ENCODE measurements at regions not wholly inside any gene's neighbourhood (a gene's known extent, or its start where the extent isn't known, plus 50 kb on each side); places are given as distances from the start of the nearest gene placed in this dataset.

GRCh38 chr15:62951481-62951880 is 91.1 kb upstream of the TPM1 start:
- TF ChIP-seq JUND (IDR thresholded peaks at IDR 0.05; ENCODE audit: low read depth): no peak
- DNase-seq (ENCODE audit: low read depth in 1 of 2, low spot score in 1 of 2): peak; percentile 60 to 79

GRCh38 chr15:62953021-62953420 is 89.5 kb upstream of the TPM1 start:
- TF ChIP-seq JUND (IDR thresholded peaks at IDR 0.05; ENCODE audit: low read depth): no peak
- DNase-seq (ENCODE audit: low read depth in 1 of 2, low spot score in 1 of 2): no peak
- in situ Hi-C loops (cut with HindIII; ENCODE audit: low pct_unique_long_range_greater_than_20kb, low sequenced_read_pairs): no loop called here

More at GRCh38 chr15:62951481-62951880, 91.1 kb upstream of the TPM1 start:
- in situ Hi-C loops (cut with HindIII; ENCODE audit: low pct_unique_long_range_greater_than_20kb, low sequenced_read_pairs): no loop called here

- DNase-seq (ENCODE audit: low read depth in 1 of 2, low spot score in 1 of 2): no peak
- in situ Hi-C loops (cut with HindIII; ENCODE audit: low pct_unique_long_range_greater_than_20kb, low sequenced_read_pairs): no loop called here
- no peak for TF ChIP-seq JUND (IDR thresholded peaks at IDR 0.05; ENCODE audit: low read depth)
Observed at GRCh38 chr15:62953496-62954045, 89.0 kb upstream of the TPM1 start.

- DNase-seq (ENCODE audit: low read depth in 1 of 2, low spot score in 1 of 2): no peak
- no peak for TF ChIP-seq JUND (IDR thresholded peaks at IDR 0.05; ENCODE audit: low read depth)
- in situ Hi-C loops (cut with HindIII; ENCODE audit: low pct_unique_long_range_greater_than_20kb, low sequenced_read_pairs): no loop called here
Observed at GRCh38 chr15:62957130-62957529, 85.4 kb upstream of the TPM1 start.

- in situ Hi-C loops (cut with HindIII; ENCODE audit: low pct_unique_long_range_greater_than_20kb, low sequenced_read_pairs): no loop called here
- TF ChIP-seq JUND (IDR thresholded peaks at IDR 0.05; ENCODE audit: low read depth): no peak
- DNase-seq (ENCODE audit: low read depth in 1 of 2, low spot score in 1 of 2): peak in 1 of 2 experiments; percentile 71
Observed at GRCh38 chr15:62958528-62959363, 83.8 kb upstream of the TPM1 start.

- DNase-seq (ENCODE audit: low read depth in 1 of 2, low spot score in 1 of 2): no peak
- in situ Hi-C loops (cut with HindIII; ENCODE audit: low pct_unique_long_range_greater_than_20kb, low sequenced_read_pairs): no loop called here
- no peak for TF ChIP-seq JUND (IDR thresholded peaks at IDR 0.05; ENCODE audit: low read depth)
Observed at GRCh38 chr15:62961134-62961533, 81.4 kb upstream of the TPM1 start.

- no peak for TF ChIP-seq JUND (IDR thresholded peaks at IDR 0.05; ENCODE audit: low read depth)
- in situ Hi-C loops (cut with HindIII; ENCODE audit: low pct_unique_long_range_greater_than_20kb, low sequenced_read_pairs): no loop called here
- DNase-seq (ENCODE audit: low read depth in 1 of 2, low spot score in 1 of 2): no peak
Observed at GRCh38 chr15:62962101-62962995, 80.2 kb upstream of the TPM1 start.

GRCh38 chr15:62964251-62964650 is 78.3 kb upstream of the TPM1 start:
- in situ Hi-C loops (cut with HindIII; ENCODE audit: low pct_unique_long_range_greater_than_20kb, low sequenced_read_pairs): no loop called here
- no peak for TF ChIP-seq JUND (IDR thresholded peaks at IDR 0.05; ENCODE audit: low read depth)
- DNase-seq (ENCODE audit: low read depth in 1 of 2, low spot score in 1 of 2): no peak

GRCh38 chr15:62966294-62967078 is 76.1 kb upstream of the TPM1 start:
- in situ Hi-C loops (cut with HindIII; ENCODE audit: low pct_unique_long_range_greater_than_20kb, low sequenced_read_pairs): no loop called here
- DNase-seq (ENCODE audit: low read depth in 1 of 2, low spot score in 1 of 2): no peak
- TF ChIP-seq JUND (IDR thresholded peaks at IDR 0.05; ENCODE audit: low read depth): no peak

- no peak for DNase-seq (ENCODE audit: low read depth in 1 of 2, low spot score in 1 of 2)
- no peak for TF ChIP-seq JUND (IDR thresholded peaks at IDR 0.05; ENCODE audit: low read depth)
- in situ Hi-C loops (cut with HindIII; ENCODE audit: low pct_unique_long_range_greater_than_20kb, low sequenced_read_pairs): no loop called here
Observed at GRCh38 chr15:62968699-62969098, 73.8 kb upstream of the TPM1 start.

- no peak for TF ChIP-seq JUND (IDR thresholded peaks at IDR 0.05; ENCODE audit: low read depth)
- peak in 1 of 2 experiments; percentile 55 for DNase-seq (ENCODE audit: low read depth in 1 of 2, low spot score in 1 of 2)
- in situ Hi-C loops (cut with HindIII; ENCODE audit: low pct_unique_long_range_greater_than_20kb, low sequenced_read_pairs): no loop called here
Observed at GRCh38 chr15:62969442-62970089, 73.0 kb upstream of the TPM1 start.

- DNase-seq (ENCODE audit: low read depth in 1 of 2, low spot score in 1 of 2): no peak
- TF ChIP-seq JUND (IDR thresholded peaks at IDR 0.05; ENCODE audit: low read depth): no peak
- in situ Hi-C loops (cut with HindIII; ENCODE audit: low pct_unique_long_range_greater_than_20kb, low sequenced_read_pairs): no loop called here
Observed at GRCh38 chr15:62972814-62973213, 69.7 kb upstream of the TPM1 start.
